ENCODE measurements at regions not wholly inside any gene's neighbourhood (a gene's known extent, or its start where the extent isn't known, plus 50 kb on each side); places are given as distances from the start of the nearest gene placed in this dataset.
"Not testable (repeated sequence)": the region's sequence is repeated elsewhere in the genome, so short reads cannot be mapped to it uniquely, and the experiment has no call there.

DNA sequence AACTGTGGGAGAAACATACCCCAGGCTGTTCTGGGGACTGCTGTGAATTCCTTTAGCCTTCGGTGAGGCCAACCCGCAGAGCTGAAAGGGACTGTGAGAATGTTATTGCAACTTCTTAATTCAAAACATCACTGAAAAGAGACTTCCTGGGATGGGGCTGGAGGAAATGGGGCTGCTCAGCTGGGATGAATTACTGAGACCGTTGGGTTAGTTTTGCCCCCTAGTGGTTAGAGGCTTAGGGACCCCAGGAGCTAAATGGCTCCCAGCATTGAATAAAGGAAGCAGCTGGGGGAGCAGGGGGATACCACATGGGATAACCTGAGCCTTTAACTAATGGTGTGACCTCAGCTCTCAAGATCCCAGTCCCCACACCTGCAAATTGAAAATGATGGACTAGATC is 941.1 kb upstream of the FANCL start:
- DNase-seq (ENCODE audit: low read depth in 2 of 2), result no peak

DNA sequence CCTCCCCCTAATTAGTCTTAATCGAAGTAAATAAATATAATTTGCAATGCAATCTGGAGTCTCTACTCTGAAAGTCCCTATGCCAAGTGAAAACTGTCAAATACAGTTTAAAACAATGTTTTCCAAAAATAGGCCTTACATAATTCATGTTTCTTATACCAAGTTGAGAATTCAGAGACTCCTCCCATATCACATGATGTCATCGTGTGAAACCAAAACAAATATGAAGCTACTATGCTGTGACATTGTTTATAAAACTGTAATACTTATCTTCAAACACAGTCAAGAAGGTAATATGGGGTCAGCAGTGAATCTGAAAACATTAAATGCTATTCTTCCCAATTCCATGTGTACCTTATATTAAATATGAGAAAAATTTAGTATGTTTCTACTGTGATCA is 940.2 kb upstream of the FANCL start:
- DNase-seq (ENCODE audit: low read depth in 2 of 2), result no peak

DNA sequence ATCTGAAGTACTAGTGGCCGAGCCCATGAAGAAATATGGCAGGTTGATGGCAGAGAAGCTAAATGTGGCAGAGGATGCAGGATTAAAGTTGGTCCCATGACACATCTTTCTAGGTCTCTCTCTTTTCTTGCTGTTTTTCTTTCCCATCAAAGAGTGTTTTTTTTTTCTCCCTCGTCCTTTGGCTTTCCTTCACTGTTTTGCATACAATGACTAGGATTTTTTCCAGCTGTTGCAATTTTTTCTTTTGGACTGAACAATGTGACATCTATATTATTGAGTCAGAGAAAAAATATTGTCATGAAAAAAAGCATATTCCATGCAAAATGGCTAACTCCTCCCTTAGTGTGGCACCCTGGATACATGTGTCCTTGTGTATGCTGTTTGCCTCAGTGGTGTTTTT is 939.5 kb upstream of the FANCL start:
- no peak for DNase-seq (ENCODE audit: low read depth in 2 of 2)

DNA sequence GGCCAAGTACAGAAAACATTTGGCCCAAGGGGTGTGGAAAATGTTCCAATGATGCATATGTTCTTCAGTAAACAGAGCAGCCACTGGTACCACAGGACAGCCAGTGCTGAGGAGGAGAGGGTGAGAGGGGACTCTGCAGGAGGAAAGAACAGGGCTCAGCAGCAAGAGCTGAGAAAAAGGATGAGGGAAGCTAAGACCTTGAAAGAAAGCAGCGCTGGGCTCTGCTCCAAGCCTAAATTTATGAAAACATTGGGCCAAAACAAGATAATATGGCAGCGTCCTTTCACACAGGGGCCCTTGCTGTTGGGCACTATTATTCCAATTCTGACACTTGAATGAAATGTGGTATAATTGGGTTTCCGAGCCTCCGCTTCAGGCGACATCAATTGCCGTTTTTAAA is 939.0 kb upstream of the FANCL start:
- no peak for DNase-seq (ENCODE audit: low read depth in 2 of 2)

DNA sequence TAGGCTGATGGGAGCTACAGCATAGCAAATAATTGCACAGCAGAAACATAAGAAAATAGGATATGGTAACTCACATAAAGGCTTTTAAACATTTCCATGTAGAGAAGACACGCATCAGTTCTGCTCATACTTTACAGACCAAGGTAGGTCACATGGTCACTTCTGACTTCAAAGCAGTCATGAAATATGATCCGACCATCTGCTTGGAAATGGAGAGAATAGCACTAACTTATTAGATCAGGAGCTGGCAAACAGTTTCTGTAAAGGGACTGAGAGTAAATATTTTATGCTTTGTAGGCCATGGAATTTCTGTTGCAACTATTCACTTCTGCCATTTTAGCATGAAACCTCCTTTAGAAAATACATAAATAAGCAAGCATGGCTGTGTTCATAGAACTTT is 936.6 kb upstream of the FANCL start:
- DNase-seq (ENCODE audit: low read depth in 2 of 2), result no peak

DNA sequence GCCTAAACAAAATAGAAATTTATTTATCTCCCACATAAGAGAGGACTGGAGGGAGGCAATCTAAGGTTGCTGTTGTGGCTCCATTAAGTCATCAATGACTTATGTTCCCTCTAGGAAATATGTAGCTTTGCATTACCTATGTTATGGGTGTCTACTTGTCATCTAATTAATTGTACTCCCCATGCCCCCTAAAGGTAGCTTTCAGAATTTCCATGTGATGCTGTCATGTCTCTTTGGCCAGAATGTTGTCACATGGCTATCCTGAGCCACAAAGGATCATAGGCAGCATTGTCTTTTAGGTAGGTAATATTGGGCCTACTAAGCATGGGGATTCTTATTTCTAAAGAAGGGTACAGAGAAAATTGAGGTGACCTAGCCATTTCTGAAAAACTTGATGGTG is 935.6 kb upstream of the FANCL start:
- DNase-seq (ENCODE audit: low read depth in 2 of 2), result no peak

DNA sequence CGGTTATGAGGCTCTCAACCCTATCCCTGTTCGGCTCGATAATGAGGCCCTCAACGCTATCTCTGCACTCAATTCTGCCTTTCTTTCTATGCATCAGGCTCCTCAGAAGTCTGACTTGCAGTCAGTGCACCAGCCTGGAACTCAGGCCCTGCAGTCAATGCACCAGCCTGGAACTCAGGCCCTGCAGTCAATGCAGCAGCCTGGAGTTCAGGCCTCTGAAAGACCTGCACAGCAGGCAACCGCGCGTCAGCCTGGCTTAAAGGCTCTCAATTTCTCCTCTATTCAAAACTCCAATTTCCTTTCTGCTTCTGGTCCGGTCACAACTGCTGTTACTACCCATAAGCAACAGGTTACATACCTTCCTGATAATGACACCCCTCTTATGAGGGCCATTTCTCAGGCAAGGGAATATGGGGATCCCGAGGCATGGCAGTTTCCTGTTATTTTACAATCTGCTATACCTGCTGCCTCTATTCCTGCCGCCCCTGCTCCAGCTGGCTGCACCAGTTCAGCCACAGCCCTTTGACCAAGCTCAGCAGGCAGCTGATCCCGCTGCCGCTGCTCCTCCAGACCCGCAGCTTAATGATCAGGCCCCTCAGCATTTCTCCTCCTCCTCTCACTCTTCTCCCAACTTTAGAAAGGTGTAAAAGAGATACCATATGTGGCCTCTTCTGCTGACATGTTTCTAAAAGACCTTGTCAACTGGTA is 933.6 kb upstream of the FANCL start:
- no peak for DNase-seq (ENCODE audit: low read depth in 2 of 2)

DNA sequence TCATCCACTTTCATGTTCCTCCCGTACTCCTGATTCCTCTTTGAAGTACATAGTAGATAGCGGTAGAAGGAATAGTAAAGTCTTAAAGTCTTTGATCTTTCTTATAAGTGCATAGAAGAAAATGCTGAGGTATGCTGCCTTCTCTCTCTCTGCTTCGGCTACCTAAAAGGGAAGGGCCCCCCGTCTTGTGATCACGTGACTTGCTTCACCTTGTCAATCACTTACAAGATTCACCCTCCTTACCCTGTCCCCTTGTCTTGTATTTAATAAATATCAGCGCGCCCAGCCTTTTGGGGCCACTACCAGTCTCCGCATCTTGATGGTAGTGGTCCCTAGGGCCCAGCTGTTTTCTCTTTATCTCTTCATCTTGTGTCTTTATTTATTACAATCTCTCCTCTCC is 932.2 kb upstream of the FANCL start:
- no peak for DNase-seq (ENCODE audit: low read depth in 2 of 2)

DNA sequence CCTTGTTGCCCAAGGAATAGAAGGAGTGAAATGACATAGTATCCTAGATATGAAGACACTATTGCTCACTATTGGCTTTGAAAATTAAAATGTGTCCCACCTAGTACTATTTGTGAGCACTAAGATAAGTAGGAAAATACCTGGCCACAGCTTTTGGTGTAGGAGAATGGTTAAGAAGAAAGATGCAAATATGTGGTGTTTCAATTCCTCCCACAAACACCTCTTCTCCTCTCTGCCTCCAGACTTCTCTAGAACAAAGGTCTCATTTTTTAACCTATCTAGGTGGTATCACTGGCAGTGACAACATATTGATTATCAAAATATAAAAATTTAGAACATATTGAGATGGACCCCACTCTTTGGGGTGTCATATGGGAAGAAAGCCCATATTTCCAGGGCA is 929.9 kb upstream of the FANCL start:
- no peak for DNase-seq (ENCODE audit: low read depth in 2 of 2)

DNA sequence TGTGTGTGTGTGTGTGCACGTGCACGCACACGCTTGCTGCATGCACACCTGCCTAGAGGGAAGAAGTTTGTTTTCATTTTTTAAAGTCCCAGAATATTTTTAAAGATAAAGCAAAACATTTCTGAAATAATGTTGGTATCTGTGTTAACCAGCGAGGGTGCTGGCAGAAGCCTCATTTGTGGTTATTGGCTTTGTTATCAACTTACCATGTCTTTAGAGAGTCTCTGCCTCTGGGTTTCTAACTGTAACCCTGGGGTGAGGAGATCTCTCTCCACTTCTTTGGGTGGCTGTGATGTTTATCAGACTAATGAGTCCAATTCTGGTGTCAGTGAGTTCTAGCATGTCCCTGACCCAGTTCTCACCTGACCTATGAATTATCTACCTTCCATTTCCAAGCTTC is 927.6 kb upstream of the FANCL start:
- DNase-seq (ENCODE audit: low read depth in 2 of 2), result no peak

DNA sequence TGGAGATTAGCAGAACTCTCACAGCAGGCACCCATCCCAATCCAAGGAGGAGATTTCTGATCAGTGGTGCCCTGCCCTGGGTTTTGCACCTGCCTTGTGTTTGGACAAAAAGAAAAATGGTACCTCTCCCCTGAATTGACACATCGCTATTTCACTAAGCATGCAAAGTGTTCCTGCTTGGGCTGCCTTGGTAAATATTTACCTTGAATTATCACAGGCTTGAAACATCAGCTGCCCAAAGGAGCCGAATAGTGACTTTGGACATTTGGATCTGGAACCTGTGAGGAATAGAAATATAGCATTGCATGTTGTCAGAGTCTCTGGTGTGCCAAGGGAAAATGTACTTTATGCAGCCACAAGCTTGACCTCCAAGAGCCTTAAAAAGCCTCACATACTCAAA is 926.4 kb upstream of the FANCL start:
- no peak for DNase-seq (ENCODE audit: low read depth in 2 of 2)

DNA sequence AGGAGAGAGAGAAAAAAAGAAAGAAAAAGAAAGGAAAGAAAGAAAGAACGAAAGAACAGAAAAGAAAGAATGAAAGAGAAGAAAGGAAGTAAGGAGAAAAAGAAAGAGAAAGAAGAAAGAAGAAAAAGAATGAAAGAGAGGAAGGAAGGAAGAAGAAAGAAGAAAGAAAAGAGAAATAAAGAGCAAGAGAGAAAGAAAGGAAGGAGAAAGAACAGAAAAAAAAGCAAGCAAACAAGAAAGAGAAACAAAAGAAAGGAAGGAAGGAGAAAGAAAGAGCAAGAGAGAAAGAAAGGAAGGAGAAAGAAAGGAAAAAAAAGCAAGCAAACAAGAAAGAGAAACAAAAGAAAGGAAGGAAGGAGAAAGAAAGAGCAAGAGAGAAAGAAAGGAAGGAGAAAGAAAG is 916.8 kb upstream of the FANCL start:
- not testable (repeated sequence) for DNase-seq (ENCODE audit: low read depth in 2 of 2)

DNA sequence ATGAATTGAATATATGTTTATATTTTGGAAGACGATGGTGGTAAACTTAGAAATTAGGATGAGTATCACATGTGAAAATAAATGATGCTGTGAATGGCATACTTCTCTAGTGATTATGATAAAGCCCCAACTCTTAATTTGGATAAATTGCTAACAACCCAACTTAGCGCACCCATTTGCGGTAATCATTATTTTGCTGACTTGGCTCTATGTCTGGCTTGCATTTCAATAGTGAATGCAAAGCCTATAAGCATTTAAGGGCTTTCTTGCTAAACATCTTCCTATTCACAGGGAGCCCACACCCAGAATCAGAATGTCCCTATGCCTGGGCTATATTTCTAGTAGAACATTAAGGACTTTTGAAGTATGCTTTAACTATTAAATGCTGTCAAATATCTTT is 910.7 kb upstream of the FANCL start:
- DNase-seq (ENCODE audit: low read depth in 2 of 2), result no peak

DNA sequence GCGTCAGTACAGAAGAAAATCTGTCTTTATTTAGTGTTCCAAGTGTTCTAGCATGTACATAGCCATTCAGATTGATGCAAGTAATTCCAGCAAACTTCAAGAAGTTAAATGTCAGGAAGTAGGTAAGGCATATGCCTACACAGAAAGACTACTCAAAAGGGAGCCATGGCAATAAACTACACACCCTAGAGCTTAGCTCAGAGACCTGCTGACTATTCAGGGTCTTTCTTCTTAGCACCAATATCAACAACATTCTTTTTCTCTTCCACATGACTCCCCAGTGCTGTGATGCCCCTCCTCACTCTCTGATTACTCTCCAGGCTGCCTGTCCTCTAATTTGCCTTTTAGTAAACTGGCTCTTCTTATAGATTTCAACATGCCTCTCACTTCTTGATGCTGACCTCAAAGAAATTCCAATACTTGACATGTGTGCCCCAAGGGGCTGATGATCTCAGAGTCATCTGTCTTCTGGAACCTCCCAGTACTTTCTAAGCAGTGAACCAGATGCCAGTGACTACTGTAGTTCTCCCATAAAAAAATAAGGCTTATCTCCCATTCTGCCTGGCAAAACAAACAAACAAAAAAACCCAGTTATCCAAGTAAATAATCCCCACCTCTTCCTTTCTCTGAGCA is 909.2 kb upstream of the FANCL start:
- DNase-seq (ENCODE audit: low read depth in 2 of 2), result no peak

DNA sequence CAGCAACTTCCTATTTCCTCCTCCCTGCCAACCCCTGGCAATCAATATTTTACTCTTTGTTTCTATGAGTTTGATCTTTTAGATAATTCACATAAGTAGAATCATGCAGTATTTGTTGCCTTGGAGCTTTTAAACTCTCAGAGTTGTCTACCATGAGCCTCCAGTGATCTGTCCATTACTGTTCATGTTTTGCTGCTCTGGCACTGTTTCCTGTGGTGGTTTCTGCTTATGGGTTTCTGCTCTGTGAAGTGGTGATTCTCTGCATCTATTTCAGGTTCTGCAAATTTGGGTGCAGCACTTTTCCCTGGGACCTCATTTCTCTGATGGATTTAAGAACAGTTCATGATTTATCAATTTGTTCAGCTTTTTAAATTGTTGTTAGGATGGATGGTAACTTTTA is 908.1 kb upstream of the FANCL start:
- no peak for DNase-seq (ENCODE audit: low read depth in 2 of 2)

DNA sequence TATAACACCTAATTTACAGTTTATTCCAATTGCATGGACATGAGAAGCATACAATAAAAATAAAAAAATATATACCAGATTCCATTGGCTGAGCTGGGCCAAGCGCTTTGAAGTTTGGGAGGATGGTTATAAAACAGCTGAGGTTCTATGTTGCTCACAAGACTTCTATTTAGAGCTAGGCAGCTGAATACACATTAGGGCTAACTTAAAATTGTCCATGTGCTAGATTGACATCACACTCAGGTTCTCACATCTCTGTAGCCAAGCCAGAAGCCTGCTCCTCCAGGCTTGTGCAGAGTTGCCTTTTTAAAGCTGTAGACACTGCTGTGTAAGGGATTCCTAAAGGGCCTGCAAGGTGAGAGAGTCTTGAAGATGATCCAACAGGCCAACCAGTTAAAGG is 871.1 kb upstream of the FANCL start:
- no peak for DNase-seq (ENCODE audit: low read depth in 2 of 2)

DNA sequence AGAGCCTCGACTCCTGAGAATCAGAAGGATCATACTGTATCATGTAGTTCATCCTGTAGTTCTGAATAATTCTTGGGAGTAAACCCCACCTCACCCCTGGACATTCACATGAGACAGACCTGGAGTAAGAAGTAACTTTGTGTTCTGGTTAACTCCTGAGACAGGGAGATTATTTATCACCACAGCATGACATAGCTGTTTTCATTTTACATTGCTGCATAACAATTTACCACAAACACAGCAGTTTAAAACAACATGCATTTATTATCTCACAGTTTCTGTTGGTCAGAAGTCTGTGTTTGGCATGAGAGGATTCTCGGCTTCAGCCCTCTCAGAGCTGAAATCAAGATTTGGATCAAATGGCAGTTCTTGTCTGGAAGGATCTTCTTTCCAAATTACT is 855.8 kb upstream of the FANCL start:
- DNase-seq (ENCODE audit: low read depth in 2 of 2), result no peak

DNA sequence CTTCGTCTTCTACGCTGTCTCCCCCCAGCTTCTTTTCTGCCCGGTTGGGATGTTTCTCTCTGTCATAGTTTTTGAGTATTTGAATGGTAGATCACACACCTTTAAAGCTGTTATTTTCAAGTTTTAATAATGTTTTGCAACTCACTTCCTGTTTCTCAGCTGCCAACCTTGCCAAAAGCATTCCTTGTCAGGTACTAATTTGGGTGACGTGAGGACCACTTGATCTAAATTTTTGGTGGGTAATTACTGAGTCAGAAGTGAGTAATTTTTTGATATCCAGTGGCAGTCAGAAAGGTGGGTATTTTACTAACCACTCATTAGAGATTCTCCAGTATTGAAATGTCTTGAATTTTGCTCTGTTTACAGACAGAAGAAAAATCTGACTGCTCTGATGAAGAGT is 852.4 kb upstream of the FANCL start:
- no peak for DNase-seq (ENCODE audit: low read depth in 2 of 2)

DNA sequence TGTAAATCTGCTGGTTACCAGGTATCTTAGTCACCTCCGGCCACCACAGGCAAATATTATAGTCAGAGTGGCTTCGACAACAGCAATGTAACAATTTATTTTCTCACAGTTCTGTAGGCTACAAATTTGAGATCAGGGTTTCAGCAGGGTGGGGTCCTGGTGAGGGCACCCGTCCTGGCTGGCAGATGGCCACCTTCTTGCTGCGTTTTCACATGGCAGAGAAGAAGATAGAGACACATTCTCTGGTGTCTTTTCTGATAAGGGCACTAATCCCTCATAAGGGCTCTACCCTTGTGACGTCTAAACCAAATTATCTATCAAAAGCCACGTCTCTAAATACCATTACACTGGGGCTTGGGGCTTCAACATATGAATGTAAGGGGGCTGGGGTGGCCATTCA is 843.2 kb upstream of the FANCL start:
- no peak for DNase-seq (ENCODE audit: low read depth in 2 of 2)

DNA sequence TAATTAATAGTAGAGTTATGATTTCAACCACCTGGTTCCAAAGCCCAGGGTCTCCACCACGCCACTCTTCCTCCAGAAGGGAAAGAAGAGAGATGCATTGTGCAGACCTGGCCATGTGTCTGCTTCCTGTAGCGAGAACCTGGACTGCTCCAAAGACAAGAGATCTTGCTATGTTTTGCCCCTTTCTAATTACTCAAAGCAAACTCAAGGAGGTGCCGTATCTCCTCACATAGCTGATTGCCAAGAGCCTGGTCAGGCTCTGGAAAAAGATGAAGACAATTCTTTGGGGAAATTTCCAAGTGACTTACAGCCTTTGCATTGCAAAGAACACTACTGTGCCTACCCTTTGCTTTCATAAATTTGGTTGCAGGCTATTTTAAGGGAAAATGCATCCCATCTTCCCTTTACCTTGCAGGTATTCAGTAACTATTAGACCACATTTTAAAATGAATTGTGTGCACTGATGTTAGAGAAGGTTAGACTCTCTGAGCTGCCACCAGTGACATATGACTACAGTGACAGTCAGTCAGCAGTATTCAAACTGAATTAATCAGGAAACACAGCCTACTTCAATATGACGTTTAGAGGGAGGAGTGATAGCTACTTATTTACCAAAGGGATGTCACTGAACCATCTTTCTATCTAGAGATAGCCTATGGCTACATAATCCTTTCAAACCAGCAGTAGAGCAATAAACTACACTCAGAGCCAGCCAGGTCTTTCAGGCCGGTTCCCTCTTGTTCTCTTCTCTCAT is 842.1 kb upstream of the FANCL start:
- no peak for DNase-seq (ENCODE audit: low read depth in 2 of 2)

DNA sequence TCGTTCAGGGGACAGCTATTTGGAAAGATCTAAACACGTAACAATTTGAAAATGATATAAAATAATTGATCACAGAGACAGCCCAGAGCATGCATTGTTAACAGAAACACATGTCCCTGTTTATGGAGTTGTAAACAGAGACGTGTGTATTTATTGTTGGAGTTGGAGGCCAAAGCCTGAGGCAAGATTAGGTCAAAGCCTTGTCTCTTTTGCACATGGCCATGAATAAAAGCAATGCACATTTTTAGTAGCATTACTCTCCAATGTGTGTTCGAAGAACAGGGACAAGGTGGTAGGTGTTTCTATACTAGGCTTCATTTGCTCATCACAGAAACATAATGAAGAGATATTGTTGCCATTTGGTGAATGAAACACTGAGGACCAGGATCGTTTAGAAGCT is 841.5 kb upstream of the FANCL start:
- DNase-seq (ENCODE audit: low read depth in 2 of 2), result no peak

DNA sequence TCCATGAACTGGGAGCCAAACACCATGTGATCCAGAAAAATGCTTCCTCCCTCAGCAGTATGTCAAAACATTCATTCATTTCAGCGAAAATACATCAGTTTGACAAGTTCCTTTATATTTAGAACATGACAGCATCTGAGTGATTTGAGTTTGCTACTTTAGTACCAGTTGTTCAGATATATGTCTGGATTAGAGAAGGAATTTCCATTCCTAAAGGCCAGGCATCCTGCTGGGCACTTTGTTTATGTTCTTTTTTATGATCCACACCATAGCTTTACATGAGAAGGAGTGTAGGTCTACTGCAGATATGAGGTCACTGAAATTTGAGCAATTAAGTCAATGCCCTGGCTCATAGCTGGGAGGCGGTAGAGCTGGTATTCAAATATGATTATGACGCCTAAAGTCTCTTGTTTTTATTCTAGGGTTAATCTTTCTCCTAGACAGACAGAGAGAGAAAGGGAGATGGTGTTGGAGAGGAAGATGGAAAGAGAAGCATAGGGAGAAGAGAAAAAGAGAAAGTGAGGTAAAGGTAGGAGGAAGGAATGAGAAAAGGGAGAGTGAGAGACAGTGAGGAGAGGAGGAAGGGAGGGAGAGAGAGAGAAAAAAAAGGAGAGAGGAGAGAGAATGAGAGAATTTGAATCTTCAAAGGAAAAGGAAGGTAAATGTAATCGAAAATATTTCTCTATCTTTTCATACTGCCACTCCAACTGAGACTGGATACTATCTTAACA is 839.5 kb upstream of the FANCL start:
- DNase-seq (ENCODE audit: low read depth in 2 of 2), result no peak

All from stimulated activated CD8-positive, alpha-beta memory T cell treated with anti-CD3 and anti-CD28 coated beads, Interleukin-15, amount 100 ng/mL, for 48 hours (primary cell).